SK-N-SH (cell line): ENCODE measurements at regions not wholly inside any gene's neighbourhood (a gene's known extent, or its start where the extent isn't known, plus 50 kb on each side); places are given as distances from the start of the nearest gene placed in this dataset.

ENCODE experiments used
- CHD2 ChIP-seq: fragments of 150-350 bp; IDR thresholded peaks from 2 replicates; pipeline ENCODE4 v1.6.1; 2018; ENCODE audit warnings: low read length; ENCODE audit not compliant: partially characterized antibody
- ELF1 ChIP-seq: IDR thresholded peaks from 2 replicates; pipeline ENCODE4 v1.4.0; 2012
- EP300 ChIP-seq, 2 experiments: IDR thresholded peaks; 2 replicates each; pipeline versions ENCODE4 v1.4.0 to v1.6.1; 2012; ENCODE audit warnings: borderline replicate concordance in 1 of 2, low read depth in 1 of 2, low read length in 1 of 2
- EZH2phosphoT487 ChIP-seq: fragments of 200-600 bp; sonication (generic); IDR thresholded peaks from 2 replicates; pipeline ENCODE4 v1.6.1; 2017; ENCODE audit warnings: low read depth, mixed run types, mild to moderate bottlenecking, antibody characterized with exemption, moderate library complexity, borderline replicate concordance
- FOSL2 ChIP-seq: IDR thresholded peaks from 2 replicates; pipeline ENCODE4 v1.4.0; 2012; ENCODE audit warnings: low read depth, mild to moderate bottlenecking, moderate library complexity, borderline replicate concordance
- FOXJ3 ChIP-seq: sonication (generic); formaldehyde crosslinking; IDR thresholded peaks from 2 replicates; pipeline ENCODE4 v1.5.1; 2020; ENCODE audit warnings: mild to moderate bottlenecking, missing genetic modification reagents
- FOXM1 ChIP-seq: IDR thresholded peaks from 2 replicates; pipeline ENCODE4 v1.4.0; 2012; ENCODE audit warnings: low read depth, mild to moderate bottlenecking
- GABPA ChIP-seq: IDR thresholded peaks from 2 replicates; pipeline ENCODE4 v1.4.0; 2012; ENCODE audit warnings: low read depth, mild to moderate bottlenecking
- GATA2 ChIP-seq: sonication (generic); formaldehyde crosslinking; IDR thresholded peaks from 2 replicates; pipeline ENCODE4 v1.5.0; 2020; ENCODE audit warnings: mild to moderate bottlenecking, missing genetic modification reagents
- MEF2A ChIP-seq: IDR thresholded peaks from 2 replicates; pipeline ENCODE4 v1.4.0; 2012; ENCODE audit warnings: low read depth, borderline replicate concordance
- MXI1 ChIP-seq: IDR thresholded peaks from 2 replicates; pipeline ENCODE4 v1.6.1; 2012; ENCODE audit warnings: mild to moderate bottlenecking, low read depth, low read length, improper control_type of control experiment
- NRF1 ChIP-seq: IDR thresholded peaks from 2 replicates; pipeline ENCODE4 v1.6.1; 2012; ENCODE audit warnings: low read depth, mild to moderate bottlenecking, low read length
- POLR2AphosphoS5 ChIP-seq: IDR thresholded peaks from 2 replicates; pipeline ENCODE4 v1.6.1; 2012; ENCODE audit warnings: low read depth, low read length
- SMC3 ChIP-seq: IDR thresholded peaks from 2 replicates; pipeline ENCODE4 v1.6.1; 2012; ENCODE audit warnings: low read depth, low read length, improper control_type of control experiment
- TEAD4 ChIP-seq: IDR thresholded peaks from 2 replicates; pipeline ENCODE4 v1.4.0; 2012; ENCODE audit warnings: mild to moderate bottlenecking, borderline replicate concordance; ENCODE audit not compliant: insufficient read depth
- TF ChIP-seq, protein P1 (sequence below): IDR thresholded peaks from 2 replicates; pipeline ENCODE4 v1.4.0; 2012; ENCODE audit warnings: low read depth, borderline replicate concordance
- TF ChIP-seq, protein P2 (sequence below): IDR thresholded peaks from 2 replicates; pipeline ENCODE4; 2012
- TF ChIP-seq, protein P3 (sequence below): fragments of 200-600 bp; sonication (generic); IDR thresholded peaks from 2 replicates; pipeline ENCODE4 v1.6.1; 2017; ENCODE audit warnings: antibody characterized with exemption, mild to moderate bottlenecking, moderate library complexity
- TF ChIP-seq, protein P4 (sequence below): IDR thresholded peaks from 2 replicates; pipeline ENCODE4 v1.6.1; 2012; ENCODE audit warnings: mild to moderate bottlenecking, low read depth, low read length, moderate library complexity
- TF ChIP-seq, protein P5 (sequence below): fragments of 150-350 bp; IDR thresholded peaks from 2 replicates; pipeline ENCODE4 v1.6.1; 2017; ENCODE audit warnings: antibody characterized with exemption, low read length, low read depth, borderline replicate concordance

DNA sequence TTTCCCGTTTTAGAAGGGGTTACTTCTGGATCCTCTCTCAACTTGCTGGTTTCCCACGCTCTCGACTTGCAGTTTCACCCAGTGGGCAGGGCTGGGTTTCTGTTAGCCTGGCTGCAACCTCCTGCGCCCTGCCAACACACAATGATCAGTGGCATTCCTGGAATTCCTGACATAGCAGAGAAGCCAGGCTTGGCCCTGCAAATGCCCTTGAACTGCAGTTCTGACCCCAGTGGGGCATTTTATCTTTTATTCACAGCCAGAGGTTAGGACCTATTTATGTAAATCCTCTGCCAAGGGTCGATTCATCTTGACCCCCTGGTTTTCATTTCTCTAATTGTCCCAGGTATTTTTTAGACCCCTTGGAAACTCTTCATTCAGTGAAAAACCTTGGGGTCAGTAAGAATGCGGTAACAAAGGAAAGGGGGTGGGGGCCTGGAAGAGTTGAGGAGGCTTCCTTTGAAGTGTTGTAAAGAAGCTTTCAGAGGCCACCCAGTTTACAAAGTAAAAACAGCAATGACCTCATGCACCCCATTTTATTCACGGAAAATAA lies 217.6 kb downstream of the ZNF674 start (continued):
- TF ChIP-seq, protein P1, sequence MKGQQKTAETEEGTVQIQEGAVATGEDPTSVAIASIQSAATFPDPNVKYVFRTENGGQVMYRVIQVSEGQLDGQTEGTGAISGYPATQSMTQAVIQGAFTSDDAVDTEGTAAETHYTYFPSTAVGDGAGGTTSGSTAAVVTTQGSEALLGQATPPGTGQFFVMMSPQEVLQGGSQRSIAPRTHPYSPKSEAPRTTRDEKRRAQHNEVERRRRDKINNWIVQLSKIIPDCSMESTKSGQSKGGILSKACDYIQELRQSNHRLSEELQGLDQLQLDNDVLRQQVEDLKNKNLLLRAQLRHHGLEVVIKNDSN: no peak
- TF ChIP-seq, protein P2, sequence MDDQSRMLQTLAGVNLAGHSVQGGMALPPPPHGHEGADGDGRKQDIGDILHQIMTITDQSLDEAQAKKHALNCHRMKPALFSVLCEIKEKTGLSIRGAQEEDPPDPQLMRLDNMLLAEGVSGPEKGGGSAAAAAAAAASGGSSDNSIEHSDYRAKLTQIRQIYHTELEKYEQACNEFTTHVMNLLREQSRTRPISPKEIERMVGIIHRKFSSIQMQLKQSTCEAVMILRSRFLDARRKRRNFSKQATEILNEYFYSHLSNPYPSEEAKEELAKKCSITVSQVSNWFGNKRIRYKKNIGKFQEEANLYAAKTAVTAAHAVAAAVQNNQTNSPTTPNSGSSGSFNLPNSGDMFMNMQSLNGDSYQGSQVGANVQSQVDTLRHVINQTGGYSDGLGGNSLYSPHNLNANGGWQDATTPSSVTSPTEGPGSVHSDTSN: peak; percentile 59; the same call in 1 of the 2 replicates
- TF ChIP-seq MXI1: no peak
- no peak for TF ChIP-seq ELF1
- TF ChIP-seq, protein P3, sequence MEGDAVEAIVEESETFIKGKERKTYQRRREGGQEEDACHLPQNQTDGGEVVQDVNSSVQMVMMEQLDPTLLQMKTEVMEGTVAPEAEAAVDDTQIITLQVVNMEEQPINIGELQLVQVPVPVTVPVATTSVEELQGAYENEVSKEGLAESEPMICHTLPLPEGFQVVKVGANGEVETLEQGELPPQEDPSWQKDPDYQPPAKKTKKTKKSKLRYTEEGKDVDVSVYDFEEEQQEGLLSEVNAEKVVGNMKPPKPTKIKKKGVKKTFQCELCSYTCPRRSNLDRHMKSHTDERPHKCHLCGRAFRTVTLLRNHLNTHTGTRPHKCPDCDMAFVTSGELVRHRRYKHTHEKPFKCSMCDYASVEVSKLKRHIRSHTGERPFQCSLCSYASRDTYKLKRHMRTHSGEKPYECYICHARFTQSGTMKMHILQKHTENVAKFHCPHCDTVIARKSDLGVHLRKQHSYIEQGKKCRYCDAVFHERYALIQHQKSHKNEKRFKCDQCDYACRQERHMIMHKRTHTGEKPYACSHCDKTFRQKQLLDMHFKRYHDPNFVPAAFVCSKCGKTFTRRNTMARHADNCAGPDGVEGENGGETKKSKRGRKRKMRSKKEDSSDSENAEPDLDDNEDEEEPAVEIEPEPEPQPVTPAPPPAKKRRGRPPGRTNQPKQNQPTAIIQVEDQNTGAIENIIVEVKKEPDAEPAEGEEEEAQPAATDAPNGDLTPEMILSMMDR: no peak
- TF ChIP-seq NRF1: no peak
- TF ChIP-seq, protein P4, sequence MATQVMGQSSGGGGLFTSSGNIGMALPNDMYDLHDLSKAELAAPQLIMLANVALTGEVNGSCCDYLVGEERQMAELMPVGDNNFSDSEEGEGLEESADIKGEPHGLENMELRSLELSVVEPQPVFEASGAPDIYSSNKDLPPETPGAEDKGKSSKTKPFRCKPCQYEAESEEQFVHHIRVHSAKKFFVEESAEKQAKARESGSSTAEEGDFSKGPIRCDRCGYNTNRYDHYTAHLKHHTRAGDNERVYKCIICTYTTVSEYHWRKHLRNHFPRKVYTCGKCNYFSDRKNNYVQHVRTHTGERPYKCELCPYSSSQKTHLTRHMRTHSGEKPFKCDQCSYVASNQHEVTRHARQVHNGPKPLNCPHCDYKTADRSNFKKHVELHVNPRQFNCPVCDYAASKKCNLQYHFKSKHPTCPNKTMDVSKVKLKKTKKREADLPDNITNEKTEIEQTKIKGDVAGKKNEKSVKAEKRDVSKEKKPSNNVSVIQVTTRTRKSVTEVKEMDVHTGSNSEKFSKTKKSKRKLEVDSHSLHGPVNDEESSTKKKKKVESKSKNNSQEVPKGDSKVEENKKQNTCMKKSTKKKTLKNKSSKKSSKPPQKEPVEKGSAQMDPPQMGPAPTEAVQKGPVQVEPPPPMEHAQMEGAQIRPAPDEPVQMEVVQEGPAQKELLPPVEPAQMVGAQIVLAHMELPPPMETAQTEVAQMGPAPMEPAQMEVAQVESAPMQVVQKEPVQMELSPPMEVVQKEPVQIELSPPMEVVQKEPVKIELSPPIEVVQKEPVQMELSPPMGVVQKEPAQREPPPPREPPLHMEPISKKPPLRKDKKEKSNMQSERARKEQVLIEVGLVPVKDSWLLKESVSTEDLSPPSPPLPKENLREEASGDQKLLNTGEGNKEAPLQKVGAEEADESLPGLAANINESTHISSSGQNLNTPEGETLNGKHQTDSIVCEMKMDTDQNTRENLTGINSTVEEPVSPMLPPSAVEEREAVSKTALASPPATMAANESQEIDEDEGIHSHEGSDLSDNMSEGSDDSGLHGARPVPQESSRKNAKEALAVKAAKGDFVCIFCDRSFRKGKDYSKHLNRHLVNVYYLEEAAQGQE: no peak
- TF ChIP-seq TEAD4: peak; percentile 99
- no peak for TF ChIP-seq GATA2
- TF ChIP-seq FOXJ3 (CRISPR knock-in tag): no peak
- no peak for TF ChIP-seq EZH2phosphoT487
- no peak for TF ChIP-seq POLR2AphosphoS5
- TF ChIP-seq FOXM1: no peak
- no peak for TF ChIP-seq CHD2
- no peak for TF ChIP-seq MEF2A
- TF ChIP-seq, protein P5, sequence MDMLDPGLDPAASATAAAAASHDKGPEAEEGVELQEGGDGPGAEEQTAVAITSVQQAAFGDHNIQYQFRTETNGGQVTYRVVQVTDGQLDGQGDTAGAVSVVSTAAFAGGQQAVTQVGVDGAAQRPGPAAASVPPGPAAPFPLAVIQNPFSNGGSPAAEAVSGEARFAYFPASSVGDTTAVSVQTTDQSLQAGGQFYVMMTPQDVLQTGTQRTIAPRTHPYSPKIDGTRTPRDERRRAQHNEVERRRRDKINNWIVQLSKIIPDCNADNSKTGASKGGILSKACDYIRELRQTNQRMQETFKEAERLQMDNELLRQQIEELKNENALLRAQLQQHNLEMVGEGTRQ: no peak
- no peak; the same call in 1 of the 2 replicates for TF ChIP-seq FOSL2
- no peak for TF ChIP-seq SMC3
- TF ChIP-seq GABPA: no peak
- TF ChIP-seq EP300 (IDR thresholded peaks at IDR 0.05; ENCODE audit: borderline replicate concordance in 1 of 2, low read depth in 1 of 2, low read length in 1 of 2): peak in 1 of 2 experiments; percentile 81; a peak in 2 of 4 replicates
